ENCODE measurements at regions not wholly inside any gene's neighbourhood (a gene's known extent, or its start where the extent isn't known, plus 50 kb on each side); places are given as distances from the start of the nearest gene placed in this dataset.
"Not testable (repeated sequence)": the region's sequence is repeated elsewhere in the genome, so short reads cannot be mapped to it uniquely, and the experiment has no call there.

DNA sequence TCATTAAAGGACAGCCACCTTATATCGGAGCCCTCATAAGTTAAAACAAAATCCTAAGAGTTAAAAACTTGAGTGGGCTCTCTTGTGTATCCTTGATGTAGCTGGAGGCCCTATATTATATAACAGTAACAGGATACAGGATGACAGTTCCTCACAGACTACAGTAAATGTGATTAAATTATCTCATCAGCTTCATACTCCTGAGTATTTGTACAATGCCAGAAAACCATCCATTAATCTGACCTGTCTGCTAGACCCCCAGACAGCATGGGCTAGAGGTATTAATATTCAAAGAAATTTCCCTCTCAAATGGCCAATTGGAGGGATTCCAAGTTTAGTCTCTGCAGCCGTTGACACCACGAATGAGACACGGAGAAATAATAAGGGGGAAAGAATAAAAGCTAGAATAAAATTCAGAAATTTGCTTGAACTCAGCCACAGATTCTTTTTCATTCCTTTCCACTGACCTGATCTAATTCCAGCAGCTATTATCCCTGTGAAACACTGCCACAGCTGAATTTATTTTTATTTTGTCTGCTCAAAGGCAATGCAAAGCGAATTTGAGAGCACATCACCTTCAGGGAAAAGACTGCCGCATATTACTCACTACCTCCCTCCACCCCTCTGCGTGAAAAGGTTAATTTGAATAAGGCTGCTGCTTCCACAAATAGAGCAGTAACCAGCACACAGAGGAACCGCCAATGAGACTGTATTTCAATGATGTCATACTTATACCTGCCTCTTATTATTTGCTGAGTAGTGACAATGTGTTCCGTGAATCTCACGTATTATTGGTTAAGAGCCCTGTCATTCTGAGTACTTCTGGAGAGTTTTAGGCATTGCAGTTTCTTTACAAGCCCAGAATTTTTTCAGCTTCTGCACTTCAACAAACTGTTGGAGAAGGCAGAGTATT is 155.9 kb upstream of the KLF12 start:
- peak; percentile 25 for DNase-seq (ENCODE audit: low spot score)

DNA sequence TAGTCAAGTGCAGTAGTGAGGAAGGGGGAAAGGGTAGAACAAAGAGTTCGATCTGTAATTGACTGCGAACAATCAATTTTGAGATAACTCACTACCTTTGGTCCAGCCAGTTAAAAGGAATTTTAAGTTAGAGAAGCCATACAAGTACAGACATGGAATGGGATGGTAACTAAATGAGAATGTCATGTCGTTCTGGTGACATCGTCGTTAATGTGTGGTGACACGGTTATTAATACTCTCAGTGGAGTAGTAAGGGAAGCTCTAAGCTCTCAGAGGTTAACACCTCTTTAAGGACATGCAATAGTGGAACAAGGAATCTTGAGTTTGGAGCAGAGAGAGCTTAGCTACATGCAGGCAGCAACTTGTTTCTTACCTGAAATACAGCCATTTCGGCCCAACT is 154.9 kb upstream of the KLF12 start:
- DNase-seq (ENCODE audit: low spot score), result no peak

DNA sequence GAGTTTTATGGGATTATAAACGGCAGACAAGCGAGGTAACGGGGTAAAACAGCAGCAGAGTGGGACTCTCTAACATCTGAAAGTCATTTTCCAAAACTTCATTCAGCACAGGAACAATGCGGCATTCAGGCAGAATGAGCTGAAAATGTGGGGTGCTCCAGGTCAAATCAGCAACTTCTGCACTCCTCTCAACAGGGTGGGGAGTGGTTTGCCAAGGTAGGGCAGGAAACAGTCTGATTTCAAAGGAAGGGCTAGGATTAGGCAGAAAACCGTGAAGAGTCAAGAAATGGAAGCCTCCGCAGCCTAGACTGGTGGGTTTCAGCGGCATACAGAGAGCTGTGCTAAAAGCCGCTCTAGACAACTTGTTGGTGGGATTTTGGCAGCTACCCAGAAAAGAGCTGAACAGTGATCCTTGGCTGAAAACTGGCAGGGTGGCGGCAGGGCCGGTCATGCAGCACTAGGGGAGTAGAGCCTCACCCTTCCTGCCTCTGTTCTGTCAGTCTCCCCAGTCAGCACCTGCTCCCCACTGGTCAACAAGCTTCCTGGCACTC is 154.2 kb upstream of the KLF12 start:
- no peak for DNase-seq (ENCODE audit: low spot score)

DNA sequence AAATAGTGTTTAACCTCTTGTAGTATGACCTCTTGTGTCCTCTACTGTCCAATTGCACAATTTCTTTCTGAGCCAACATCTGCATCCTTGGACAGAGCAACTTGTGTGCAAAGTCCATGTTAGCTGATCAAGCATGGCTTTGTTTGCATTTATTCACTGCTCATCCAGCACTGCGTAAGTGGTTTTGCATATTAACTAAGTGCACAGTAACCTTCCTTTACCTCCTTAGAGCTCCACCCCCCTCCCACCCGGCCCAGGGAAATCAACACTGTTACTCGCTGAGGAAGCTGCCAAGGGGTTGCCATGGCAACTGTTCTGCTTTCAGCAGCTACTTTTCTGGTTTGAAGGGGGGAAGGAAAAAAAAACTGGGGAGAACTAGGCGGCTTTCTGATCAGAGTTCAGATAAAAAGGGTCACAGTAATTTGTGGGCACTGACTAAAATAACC is 153.5 kb upstream of the KLF12 start:
- peak; percentile 56 for DNase-seq (ENCODE audit: low spot score)

DNA sequence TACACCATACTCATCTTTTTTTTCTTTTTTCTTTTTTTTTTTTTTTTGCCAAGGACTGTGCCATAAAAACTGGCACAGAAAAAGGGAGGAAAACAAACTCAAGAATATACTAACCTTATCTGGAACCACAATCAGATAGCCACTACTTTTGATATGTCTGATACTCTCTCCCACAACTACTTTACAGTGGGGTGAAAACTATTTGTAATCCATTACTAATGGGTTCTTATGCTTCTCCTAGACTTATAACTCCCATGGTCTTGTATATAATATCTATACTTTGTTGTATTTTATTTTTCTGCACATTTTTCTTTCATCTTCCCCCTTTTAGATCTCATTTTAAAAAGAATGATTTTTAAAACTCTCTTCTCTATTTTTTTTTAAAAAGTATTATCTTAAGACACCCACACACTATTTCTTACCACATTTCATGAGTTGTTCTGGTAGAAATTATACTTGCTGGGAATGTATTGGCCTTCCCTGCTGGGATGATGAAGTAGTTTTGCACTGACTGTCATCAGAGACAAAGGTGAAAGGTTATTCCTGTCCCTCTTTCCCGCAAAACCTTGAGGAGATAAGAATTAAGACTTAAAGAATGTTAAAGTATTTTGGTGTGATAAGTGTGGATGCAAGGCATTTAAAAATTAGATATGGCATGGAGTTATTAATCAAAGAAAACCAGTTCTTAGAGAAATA is 146.7 kb upstream of the KLF12 start:
- DNase-seq (ENCODE audit: low spot score), result no peak

DNA sequence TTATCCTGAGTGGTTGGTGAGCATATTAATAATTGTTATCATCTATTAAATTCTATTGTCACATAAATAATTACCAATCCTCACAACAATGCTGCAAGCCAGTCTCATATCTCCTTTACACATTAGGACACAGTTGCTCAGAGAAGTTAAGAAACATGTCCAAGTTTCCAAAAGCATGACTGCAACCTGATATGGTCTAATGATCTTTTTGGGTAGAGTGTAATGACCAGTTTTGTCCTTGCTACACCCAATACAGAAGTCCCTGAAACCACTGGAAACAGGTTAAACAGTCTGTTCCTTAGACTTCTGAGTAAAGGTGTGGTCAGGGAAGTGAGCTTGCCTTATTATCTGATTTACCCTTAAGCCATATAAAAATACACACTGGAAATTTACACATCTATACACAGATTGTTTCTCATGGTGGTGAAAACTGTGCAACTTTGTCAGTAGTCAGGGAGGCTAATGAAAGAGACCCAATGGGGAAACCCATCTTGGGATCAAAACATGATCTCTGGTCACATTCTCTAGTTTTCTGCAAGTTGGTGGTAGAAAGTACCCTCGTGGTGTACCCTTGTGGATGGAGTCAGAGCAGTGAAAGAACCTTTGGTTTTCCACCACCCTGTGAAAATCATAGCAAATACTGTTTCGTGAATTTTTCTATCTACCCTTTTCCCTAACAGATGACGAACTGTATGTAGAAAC is 146.0 kb upstream of the KLF12 start:
- no peak for DNase-seq (ENCODE audit: low spot score)

DNA sequence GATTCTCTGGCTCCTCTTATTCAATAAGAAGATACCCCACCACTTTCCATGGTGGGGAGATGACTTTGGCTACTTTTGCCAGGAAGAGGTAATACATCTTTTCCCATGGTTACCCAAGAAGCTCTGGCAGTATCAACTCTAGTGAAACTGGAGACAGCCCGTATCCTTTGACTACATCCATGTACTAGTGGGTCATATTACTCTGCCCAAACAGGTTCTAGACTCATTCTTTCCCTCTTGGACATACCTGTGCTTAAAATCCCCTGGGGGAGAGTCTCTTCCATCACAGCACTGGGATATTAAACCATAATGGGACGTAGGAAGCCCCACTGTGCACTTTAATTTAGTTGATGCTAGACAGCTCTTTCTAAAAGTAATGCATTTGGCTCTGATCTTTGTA is 144.7 kb upstream of the KLF12 start:
- no peak for DNase-seq (ENCODE audit: low spot score)

DNA sequence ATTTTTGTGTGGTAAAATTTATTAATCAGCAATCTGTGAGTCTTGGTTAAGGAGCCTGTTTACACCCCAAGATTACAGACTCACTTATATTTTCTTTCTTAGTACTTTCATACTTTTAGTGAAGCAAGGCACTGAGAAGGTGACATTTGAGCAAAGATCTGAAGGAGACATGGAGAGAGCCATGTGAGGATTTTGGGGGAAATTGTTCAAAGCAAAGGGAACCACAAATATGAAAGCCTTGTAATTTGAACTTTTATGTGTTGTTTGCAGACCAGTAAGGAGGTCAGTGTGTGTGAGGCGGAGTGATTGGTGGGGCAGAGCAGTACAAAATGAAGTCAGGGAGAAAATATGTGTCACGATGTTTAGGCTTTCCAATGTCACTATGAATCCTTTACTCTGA is 140.7 kb upstream of the KLF12 start:
- DNase-seq (ENCODE audit: low spot score), result no peak

DNA sequence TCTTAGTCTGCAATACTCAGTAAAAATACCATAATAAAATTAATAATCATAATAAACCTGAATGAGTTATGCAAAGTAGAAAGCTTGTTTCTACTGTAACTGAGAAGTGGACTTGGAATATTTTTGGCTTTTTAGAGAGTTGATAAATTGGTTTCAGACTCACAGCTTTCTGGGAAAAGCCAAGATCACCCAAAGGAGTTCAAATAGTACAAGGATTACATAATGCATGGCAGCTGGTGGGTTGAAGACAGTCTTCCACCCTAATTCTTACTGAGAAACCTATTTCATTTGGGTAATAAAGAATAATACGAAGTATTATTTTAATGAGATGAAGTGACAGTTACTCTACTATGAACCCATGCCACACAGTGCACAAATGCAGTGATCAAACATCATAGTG is 139.4 kb upstream of the KLF12 start:
- DNase-seq (ENCODE audit: low spot score), result no peak

DNA sequence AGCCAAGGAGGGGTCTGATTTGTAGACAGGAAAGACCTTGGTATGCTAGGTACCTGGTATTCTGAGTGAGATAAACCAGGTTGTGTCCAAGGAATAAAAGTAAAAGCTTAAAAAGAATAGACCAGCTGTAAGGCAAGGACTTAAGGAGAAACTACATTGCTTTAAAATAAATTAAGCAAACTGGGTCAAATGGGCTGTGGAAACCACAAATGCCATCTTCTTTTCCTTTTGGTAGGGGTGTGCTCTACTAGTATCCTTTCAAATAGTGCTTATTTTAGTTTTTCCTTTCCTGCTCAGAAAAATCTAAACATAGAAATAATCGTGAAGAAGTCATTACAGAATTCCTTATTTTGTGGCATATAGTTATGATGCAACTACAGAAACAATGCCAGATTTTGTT is 138.6 kb upstream of the KLF12 start:
- no peak for DNase-seq (ENCODE audit: low spot score)

DNA sequence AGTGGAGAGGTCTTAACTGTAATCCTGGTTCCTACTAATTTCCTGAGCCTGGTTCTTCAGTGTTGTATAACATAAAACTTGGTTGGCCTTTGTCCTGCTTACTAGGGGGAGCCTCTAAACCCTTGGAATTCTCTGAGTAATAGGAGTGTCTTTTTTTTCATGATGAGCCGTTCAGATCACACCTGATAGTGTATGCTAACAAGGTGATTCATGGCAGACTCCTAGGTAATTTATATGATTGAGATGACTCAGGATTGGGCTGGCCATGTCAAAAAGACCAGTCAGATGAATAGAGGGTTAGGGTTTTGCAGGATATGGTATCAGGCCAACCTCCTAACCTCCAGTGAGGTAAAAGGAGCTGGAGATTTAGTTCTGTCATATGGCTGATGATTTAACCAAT is 135.8 kb upstream of the KLF12 start:
- no peak for DNase-seq (ENCODE audit: low spot score)

DNA sequence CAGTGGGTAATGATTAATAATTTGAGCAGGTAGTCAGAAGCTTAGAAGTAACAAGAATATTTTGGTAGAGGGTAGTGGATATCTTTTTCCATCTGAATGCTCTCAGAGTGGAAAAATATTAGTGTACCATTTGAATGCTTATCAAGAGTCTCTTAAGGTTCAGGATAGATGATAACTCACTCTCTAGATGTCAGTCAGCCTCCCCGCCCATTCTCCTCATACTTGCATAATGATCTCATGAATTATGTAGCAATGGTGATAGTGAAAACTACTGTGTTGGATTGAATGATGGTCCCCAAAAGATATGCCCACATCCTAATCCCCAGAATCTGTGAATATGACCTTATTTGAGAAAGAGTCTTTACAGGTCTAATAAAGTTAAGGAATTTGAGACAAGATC is 132.7 kb upstream of the KLF12 start:
- no peak for DNase-seq (ENCODE audit: low spot score)

DNA sequence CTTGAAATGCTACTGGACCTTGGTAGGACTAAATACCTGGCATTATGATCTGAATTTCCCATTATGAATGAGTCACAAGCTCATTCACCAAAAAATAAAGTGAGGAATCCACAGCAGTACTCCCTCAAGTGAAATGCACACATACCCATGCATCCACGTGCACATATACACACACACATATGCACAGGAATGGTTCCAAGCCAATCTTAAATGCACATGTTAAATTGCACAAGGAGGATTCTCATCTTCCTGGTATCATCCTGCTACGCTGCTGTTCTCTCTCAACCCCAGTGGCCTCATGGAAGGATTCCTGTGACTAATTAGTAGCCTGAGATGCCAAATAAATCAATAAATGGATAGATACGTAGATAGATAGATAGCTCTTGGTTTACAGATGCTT is 132.1 kb upstream of the KLF12 start:
- DNase-seq (ENCODE audit: low spot score), result no peak

DNA sequence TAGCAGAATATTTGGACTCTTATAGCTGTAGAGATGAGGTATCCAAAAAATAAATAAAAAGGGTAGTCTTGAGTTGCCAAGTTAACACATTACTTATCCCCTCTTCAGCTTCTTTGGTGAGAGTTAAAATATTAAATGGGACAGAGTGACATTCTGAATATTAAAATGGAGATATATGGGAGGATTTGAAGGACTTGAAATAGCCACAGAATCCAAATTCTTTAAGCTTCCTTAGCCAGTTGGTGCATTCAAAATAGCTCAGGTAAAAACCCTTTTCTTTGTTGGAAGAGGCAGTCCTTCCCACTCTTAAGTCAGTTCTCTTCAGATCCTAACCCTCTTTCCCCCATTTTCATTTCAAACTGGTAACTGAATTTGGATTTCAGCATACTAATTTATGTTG is 130.1 kb upstream of the KLF12 start:
- no peak for DNase-seq (ENCODE audit: low spot score)

DNA sequence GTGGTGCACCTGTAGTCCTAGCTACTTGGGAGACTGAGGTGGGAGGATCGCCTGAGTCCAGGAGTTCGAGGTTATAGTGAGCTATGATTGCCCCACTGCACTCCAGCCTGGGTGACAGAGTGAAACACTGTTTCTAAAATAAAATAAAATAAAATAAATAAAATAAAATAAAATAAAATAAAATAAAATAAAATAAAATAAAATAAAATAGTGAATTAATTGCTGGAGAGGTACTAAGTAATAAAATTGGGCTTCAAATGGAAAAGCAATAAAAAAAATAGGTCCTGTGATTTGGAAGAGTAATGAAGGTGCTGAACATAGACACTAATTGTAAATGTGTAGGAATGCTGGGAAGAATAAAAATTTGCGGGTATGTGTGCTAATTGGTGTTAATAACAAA is 126.2 kb upstream of the KLF12 start:
- DNase-seq (ENCODE audit: low spot score), result not testable (repeated sequence)

DNA sequence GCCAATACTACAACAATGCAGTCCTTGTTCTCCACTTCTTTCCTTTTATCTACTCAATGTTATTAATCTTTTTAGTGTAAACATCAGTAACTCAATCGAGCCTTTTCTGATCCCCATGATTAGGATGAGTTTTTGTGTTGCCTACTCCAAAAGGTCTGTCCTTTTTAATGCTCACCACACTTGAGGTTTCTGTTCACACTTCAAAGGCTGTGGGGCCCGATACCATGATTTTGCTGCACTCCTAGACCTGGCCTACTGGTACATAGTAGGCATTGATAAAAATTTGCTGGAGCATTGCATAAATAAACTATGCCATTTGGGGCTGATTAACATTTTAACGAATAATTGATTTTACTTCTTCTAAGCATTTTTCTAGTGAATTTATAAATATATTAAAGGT is 125.4 kb upstream of the KLF12 start:
- DNase-seq (ENCODE audit: low spot score), result no peak

DNA sequence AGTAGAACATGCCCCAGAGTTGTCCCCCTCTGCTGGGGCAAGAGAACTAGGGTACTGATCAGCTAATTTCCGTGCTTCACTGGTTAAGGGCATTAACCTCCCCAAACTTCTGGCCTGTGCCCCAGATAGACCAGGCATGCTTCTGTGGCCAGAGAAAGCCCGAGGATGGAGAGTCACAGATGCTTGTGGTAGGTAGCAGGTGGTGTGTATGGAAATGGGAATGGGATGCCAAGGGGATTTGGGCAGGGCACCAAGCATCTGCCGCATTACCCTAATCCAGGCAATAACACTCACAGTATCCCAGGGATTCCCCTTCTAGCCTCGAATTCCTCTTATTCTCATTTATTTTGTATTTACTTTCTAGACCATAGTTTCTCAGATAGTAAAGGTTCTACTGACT is 124.8 kb upstream of the KLF12 start:
- DNase-seq (ENCODE audit: low spot score), result no peak

DNA sequence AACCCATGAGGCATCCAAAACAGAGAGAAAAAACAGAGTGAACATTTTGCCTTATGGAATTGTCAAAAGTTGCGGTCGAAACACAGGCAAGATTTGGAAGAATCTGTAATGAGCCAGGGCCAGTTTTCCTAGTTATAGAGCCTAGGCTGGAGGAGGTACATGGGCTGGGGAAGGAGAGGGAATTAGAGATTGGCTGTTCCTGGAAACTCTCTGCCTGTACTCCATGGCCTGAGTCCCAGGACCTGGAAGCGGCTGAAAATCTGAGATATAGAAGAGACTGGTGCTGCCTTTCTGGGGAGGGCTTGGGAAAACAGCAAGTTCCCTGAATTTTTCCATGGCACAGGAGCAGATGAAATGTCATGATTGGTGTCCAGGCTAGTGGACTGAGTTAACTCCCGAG is 122.8 kb upstream of the KLF12 start:
- DNase-seq (ENCODE audit: low spot score), result no peak

DNA sequence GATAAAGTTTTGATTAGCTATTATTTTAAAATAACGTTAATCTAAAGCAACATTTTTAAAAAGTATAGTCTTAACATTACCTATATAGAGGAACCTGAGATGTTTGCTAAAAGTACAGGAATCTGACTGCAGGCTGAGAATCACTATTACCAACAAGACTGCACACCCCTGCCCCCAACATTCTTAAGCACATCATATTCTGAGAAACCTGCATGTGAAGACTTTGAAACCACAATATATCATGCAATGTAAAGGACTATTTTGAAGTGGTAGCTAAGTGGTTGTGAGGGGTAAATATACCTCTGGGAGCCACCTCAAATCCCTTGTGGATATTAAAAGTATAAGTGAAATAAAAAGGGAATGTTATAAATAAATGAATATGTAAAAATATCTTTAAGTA is 119.0 kb upstream of the KLF12 start:
- no peak for DNase-seq (ENCODE audit: low spot score)

DNA sequence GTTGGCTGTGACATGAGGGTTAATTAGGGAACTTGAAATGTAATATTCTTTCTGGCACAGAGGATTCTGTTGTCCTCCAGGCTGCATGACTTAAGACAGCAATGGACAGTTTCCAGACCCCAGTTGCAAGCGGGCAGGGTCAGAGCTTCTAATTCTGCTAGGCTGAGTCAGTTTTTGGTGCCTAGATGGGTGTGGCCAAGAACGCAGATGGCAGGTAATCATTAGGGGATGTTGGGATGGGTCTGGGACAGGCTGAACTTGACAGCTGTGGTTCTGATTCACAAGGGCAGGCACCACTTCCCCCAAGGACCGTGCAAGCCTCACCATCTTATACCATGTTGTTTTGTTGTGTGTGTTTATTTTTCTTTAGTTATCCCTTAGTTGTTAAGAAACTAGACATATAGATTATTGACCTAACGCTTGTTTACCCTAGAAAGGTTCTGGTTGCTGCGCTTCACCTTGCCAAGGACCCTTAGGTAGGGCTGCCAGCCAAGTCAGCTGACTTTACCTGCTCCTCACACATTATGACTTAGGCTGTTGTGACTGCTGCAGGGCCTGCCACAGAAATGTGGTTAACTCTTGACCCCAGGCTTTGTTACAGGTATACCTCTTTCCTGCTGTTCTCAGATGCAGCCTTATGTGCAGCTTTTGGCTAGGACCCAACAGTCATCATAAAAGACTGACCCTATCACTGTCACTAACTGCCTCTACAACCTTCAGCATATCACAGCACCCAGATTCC is 117.7 kb upstream of the KLF12 start:
- DNase-seq (ENCODE audit: low spot score), result no peak

DNA sequence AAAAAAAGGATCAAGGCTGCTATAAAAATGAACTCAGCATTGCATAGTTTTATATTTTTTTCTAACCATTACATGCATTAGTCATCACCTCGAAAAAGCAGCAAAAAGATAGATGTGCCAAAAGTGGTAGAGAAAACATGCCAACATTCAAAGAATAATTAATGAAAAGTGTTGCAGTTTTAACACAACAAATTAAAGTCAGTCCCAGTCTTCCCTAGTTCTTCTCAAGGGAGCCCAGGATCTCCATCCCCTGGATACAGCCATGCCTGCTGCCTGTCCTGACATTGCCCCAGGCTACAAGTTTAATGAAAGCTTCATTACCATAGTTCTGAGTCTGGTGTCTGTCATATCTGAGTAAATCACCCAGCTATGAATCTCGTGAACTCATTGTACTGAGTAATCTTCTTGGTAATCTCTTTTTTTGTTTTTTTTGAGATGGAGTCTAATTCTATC is 116.6 kb upstream of the KLF12 start:
- DNase-seq (ENCODE audit: low spot score), result no peak

DNA sequence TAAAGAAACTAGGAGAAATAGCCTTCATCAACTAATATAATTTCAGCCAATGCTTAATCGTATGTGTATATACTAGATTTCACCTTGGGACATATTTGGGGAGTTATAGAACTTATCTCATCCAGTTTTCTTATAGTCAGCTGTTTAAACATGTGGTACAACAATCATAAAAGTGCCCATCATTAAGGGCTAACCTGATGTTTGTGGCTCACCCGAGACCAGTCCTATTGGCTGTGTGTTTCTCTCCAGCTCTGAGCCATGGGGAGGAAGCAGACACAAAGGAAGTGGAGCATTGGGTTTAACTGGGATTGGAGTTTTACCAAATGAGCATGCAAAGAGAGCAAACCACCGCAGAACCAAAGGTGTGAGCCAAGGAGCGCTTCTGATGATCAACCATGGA is 114.3 kb upstream of the KLF12 start:
- no peak for DNase-seq (ENCODE audit: low spot score)
